GM12878 (cell line): ENCODE measurements at regions not wholly inside any gene's neighbourhood (a gene's known extent, or its start where the extent isn't known, plus 50 kb on each side); places are given as distances from the start of the nearest gene placed in this dataset.

Experiments used
- ATAC-seq: fragments of 200-7000 bp; cut with Tn5 transposase; 3 replicates; pipeline ENCODE4 v1.9.1; 2020; ENCODE audit warnings: mild to moderate bottlenecking, moderate library complexity
- BruUV-seq: library from RNA; stranded (reverse); fragments of 400-500 nt; replicated peaks from 2 replicates; lab custom pipeline; 2021; lab: Mats Ljungman, UMichigan
- CTCF ChIA-PET: fragments of 300-600 bp; sonication (Branson Sonifier 250); formaldehyde crosslinking; extraction: SDS; loops from one replicate; lab custom pipeline; 2021; ENCODE audit warnings: inconsistent platforms; lab: Yijun Ruan, JAX
- POLR2A ChIA-PET: fragments of 350-600 bp; formaldehyde crosslinking; extraction: SDS; loops from one replicate; lab custom pipeline; 2021; ENCODE audit warnings: inconsistent platforms; lab: Charles Lee
- RAD21 ChIA-PET: fragments of 300-600 bp; sonication (Branson Sonifier 250); formaldehyde crosslinking; loops from one replicate; lab custom pipeline; 2023; ENCODE audit warnings: antibody characterized with exemption; ENCODE audit not compliant: unreplicated experiment; lab: Charles Lee
- SMC1A ChIA-PET: fragments of 300-600 bp; sonication (Branson Sonifier 250); formaldehyde crosslinking; loops from one replicate; lab custom pipeline; 2023; ENCODE audit not compliant: unreplicated experiment, uncharacterized antibody; lab: Charles Lee
- DNase-seq: peaks from one replicate; pipeline ENCODE4 v3.0.0-alpha.2; 2011; ENCODE audit warnings: low read depth, low spot score
- FAIRE-seq: peaks from 3 replicates; lab custom pipeline; 2011; peaks lifted over from hg19 to GRCh38; lab: Jason Lieb, UNC
- H2AFZ ChIP-seq: 2 replicates; pipeline ENCODE4 v1.6.0; 2011; ENCODE audit warnings: low read depth, low read length, control low read depth; ENCODE audit not compliant: control insufficient read depth
- H3K27ac ChIP-seq: 2 replicates; pipeline ENCODE4 v1.5.1; 2011; ENCODE audit warnings: control low read depth; ENCODE audit not compliant: control insufficient read depth, insufficient read depth
- H3K27me3 ChIP-seq, 2 experiments: replicated peaks in 1 of 2; 2 replicates each; pipeline versions ENCODE4 v1.6.0 to v1.6.1; 2011; ENCODE audit warnings: low read length in 1 of 2; ENCODE audit not compliant: control insufficient read depth in 2 of 2, insufficient read depth in 2 of 2
- H3K36me3 ChIP-seq, 2 experiments: 2 replicates each; pipeline ENCODE4 v1.5.1; 2011; ENCODE audit warnings: low read length in 1 of 2; ENCODE audit not compliant: control insufficient read depth in 2 of 2, insufficient read depth in 2 of 2
- H3K4me1 ChIP-seq: 2 replicates; pipeline ENCODE4 v1.6.1; 2011; ENCODE audit warnings: mild to moderate bottlenecking, low read length, moderate library complexity, mixed read lengths; ENCODE audit not compliant: control insufficient read depth, insufficient read depth
- H3K4me2 ChIP-seq: 2 replicates; pipeline ENCODE4 v1.6.0; 2011; ENCODE audit warnings: control low read depth; ENCODE audit not compliant: control insufficient read depth, insufficient read depth
- H3K4me3 ChIP-seq: fragments of 200-600 bp; sonication (generic); 2 replicates; pipeline ENCODE4 v1.5.1; 2016
- H3K79me2 ChIP-seq: 2 replicates; pipeline ENCODE4 v1.6.0; 2011; ENCODE audit warnings: low read length; ENCODE audit not compliant: control insufficient read depth, insufficient read depth
- H3K9ac ChIP-seq: 2 replicates; pipeline ENCODE4 v1.8.0; 2011; ENCODE audit warnings: low read length, control low read depth, mixed read lengths; ENCODE audit not compliant: control insufficient read depth, insufficient read depth
- H3K9me3 ChIP-seq: replicated peaks from 3 replicates; pipeline ENCODE4 v1.5.1; 2011; ENCODE audit warnings: mild to moderate bottlenecking, low read length; ENCODE audit not compliant: control insufficient read depth, insufficient read depth
- H4K20me1 ChIP-seq: 2 replicates; pipeline ENCODE4 v1.6.0; 2011; ENCODE audit not compliant: control insufficient read depth, insufficient read depth
- BRCA1 ChIP-seq: IDR thresholded peaks from 2 replicates; pipeline ENCODE4 v1.6.1; 2011; ENCODE audit warnings: low read depth, low read length, improper control_type of control experiment
- ESRRA ChIP-seq: IDR thresholded peaks from 2 replicates; pipeline ENCODE4 v1.6.1; 2012; ENCODE audit warnings: mild to moderate bottlenecking, low read length, improper control_type of control experiment
- HDGF ChIP-seq: fragments of 450-650 bp; IDR thresholded peaks from 2 replicates; pipeline ENCODE4 v1.6.1; 2016; ENCODE audit warnings: antibody characterized with exemption
- LARP7 ChIP-seq: fragments of 450-650 bp; IDR thresholded peaks from 2 replicates; pipeline ENCODE4 v1.6.1; 2017; ENCODE audit warnings: mild to moderate bottlenecking
- NFIC ChIP-seq: IDR thresholded peaks from 2 replicates; pipeline ENCODE4 v1.6.1; 2012; ENCODE audit warnings: low read depth, mild to moderate bottlenecking, inconsistent platforms, low read length, moderate library complexity
- NFXL1 ChIP-seq: fragments of 450-650 bp; IDR thresholded peaks from 2 replicates; pipeline ENCODE4 v1.6.1; 2017; ENCODE audit warnings: antibody characterized with exemption, mild to moderate bottlenecking, borderline replicate concordance
- NKRF ChIP-seq: fragments of 450-650 bp; conservative IDR thresholded peaks from 2 replicates; pipeline ENCODE4 v1.6.1; 2017; ENCODE audit warnings: mild to moderate bottlenecking, moderate library complexity
- NRF1 ChIP-seq: conservative IDR thresholded peaks from 2 replicates; pipeline ENCODE4 v1.6.1; 2011; ENCODE audit warnings: mild to moderate bottlenecking, low read depth, low read length, improper control_type of control experiment
- RFX5 ChIP-seq: IDR thresholded peaks from 2 replicates; pipeline ENCODE4 v1.6.1; 2011; ENCODE audit warnings: low read depth, low read length, improper control_type of control experiment
- SREBF2 ChIP-seq: IDR thresholded peaks from 2 replicates; pipeline ENCODE4 v1.6.1; 2012; ENCODE audit warnings: mild to moderate bottlenecking, low read length
- WRNIP1 ChIP-seq: IDR thresholded peaks from 2 replicates; pipeline ENCODE4 v1.6.1; 2011; ENCODE audit warnings: low read depth, low read length, improper control_type of control experiment, borderline replicate concordance
- ZBTB11 ChIP-seq: fragments of 450-650 bp; formaldehyde crosslinking; IDR thresholded peaks from 2 replicates; pipeline ENCODE4 v1.5.0; 2022; ENCODE audit warnings: mild to moderate bottlenecking, missing genetic modification characterization
- ZNF217 ChIP-seq: fragments of 450-650 bp; IDR thresholded peaks from 2 replicates; pipeline ENCODE4 v1.6.1; 2017; ENCODE audit warnings: antibody characterized with exemption, mild to moderate bottlenecking
- ZNF622 ChIP-seq: fragments of 450-650 bp; IDR thresholded peaks from 2 replicates; pipeline ENCODE4 v1.6.1; 2017; ENCODE audit warnings: mild to moderate bottlenecking, inconsistent platforms
- WGBS: methylation state at CpG from one replicate; pipeline ENCODE4 v1.1.6; 2016; ENCODE audit warnings: low lambda C conversion rate; ENCODE audit not compliant: insufficient replicate concordance, insufficient coverage; ENCODE audit errors: missing lambda C conversion rate; 5-methylcytosine and 5-hydroxymethylcytosine counted together
- in situ Hi-C: fragments of 300-500 bp; cut with MboI; formaldehyde crosslinking; loops from 9 replicates; pipeline ENCODE4 v1.14.3; 2018; ENCODE audit warnings: mixed read lengths
- intact Hi-C: fragments of 100-400 bp; cut with micrococcal nuclease; formaldehyde crosslinking; loops from one replicate; pipeline ENCODE4 v1.14.2; 2022; ENCODE audit not compliant: unreplicated experiment
- TF ChIP-seq, protein P1 (sequence below): fragments of 450-650 bp; IDR thresholded peaks from 2 replicates; pipeline ENCODE4 v1.6.1; 2016; ENCODE audit warnings: mild to moderate bottlenecking, moderate library complexity, borderline replicate concordance

- no peak overlapping the region for H2AFZ ChIP-seq
- intact Hi-C loops (no loop called here), in situ Hi-C loops (no loop called here)
- H3K27me3 ChIP-seq: no peaks in the 10 kb centered on the region
- DNase-seq (no peak), ATAC-seq (peak; percentile 58), FAIRE-seq (peak; percentile 47)
- H3K4me1 ChIP-seq: no peaks in the 10 kb centered on the region
- CTCF ChIA-PET: no interaction called here
- RAD21 ChIA-PET: no interaction called here
- H3K4me2 ChIP-seq: no peak overlapping the region
- no peaks in the 10 kb centered on the region for H4K20me1 ChIP-seq
- H3K4me3 ChIP-seq: no peak overlapping the region
- BruUV-seq: no TSS peak
- no peak overlapping the region for H3K9ac ChIP-seq
- H3K9me3 ChIP-seq: no peaks in the 10 kb centered on the region
- WGBS: 1% methylated on average over 5 of the region's 5 CpGs
- POLR2A ChIA-PET: no interaction called here
- H3K36me3 ChIP-seq: no peaks in the 10 kb centered on the region
- no peak overlapping the region for H3K27ac ChIP-seq
- SMC1A ChIA-PET: no interaction called here
- no peaks in the 10 kb centered on the region for H3K79me2 ChIP-seq
- TF ChIP-seq ESRRA (no peak), WRNIP1 (no peak), ZNF217 (no peak), SREBF2 (no peak), HDGF (no peak), NKRF (no peak), LARP7 (no peak), ZNF622 (no peak), NFIC (no peak), RFX5 (no peak), NRF1 (no peak), ZBTB11 (CRISPR knock-in tag) (no peak), BRCA1 (no peak), NFXL1 (no peak)
- TF ChIP-seq, protein P1, sequence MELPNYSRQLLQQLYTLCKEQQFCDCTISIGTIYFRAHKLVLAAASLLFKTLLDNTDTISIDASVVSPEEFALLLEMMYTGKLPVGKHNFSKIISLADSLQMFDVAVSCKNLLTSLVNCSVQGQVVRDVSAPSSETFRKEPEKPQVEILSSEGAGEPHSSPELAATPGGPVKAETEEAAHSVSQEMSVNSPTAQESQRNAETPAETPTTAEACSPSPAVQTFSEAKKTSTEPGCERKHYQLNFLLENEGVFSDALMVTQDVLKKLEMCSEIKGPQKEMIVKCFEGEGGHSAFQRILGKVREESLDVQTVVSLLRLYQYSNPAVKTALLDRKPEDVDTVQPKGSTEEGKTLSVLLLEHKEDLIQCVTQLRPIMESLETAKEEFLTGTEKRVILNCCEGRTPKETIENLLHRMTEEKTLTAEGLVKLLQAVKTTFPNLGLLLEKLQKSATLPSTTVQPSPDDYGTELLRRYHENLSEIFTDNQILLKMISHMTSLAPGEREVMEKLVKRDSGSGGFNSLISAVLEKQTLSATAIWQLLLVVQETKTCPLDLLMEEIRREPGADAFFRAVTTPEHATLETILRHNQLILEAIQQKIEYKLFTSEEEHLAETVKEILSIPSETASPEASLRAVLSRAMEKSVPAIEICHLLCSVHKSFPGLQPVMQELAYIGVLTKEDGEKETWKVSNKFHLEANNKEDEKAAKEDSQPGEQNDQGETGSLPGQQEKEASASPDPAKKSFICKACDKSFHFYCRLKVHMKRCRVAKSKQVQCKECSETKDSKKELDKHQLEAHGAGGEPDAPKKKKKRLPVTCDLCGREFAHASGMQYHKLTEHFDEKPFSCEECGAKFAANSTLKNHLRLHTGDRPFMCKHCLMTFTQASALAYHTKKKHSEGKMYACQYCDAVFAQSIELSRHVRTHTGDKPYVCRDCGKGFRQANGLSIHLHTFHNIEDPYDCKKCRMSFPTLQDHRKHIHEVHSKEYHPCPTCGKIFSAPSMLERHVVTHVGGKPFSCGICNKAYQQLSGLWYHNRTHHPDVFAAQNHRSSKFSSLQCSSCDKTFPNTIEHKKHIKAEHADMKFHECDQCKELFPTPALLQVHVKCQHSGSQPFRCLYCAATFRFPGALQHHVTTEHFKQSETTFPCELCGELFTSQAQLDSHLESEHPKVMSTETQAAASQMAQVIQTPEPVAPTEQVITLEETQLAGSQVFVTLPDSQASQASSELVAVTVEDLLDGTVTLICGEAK: no peak
Measured at GRCh38 chr3:30302027-30302426, 304.4 kb upstream of the TGFBR2 start.
